ENCODE measurements at regions not wholly inside any gene's neighbourhood (a gene's known extent, or its start where the extent isn't known, plus 50 kb on each side); places are given as distances from the start of the nearest gene placed in this dataset.

- TF ChIP-seq EP300 (IDR thresholded peaks at IDR 0.05) (no peak), CTCF (IDR thresholded peaks at IDR 0.05) (no peak), POLR2A (IDR thresholded peaks at IDR 0.05) (no peak)
These were observed 53.6 kb upstream of the SMOC2 start for GRCh38 chr6:168387426-168387825.
